T-cell (primary cell): ENCODE measurements at regions not wholly inside any gene's neighbourhood (a gene's known extent, or its start where the extent isn't known, plus 50 kb on each side); places are given as distances from the start of the nearest gene placed in this dataset.

Experiments
- ATAC-seq, 4 experiments: fragments of 200-7000 bp in 3 of 4; fragments of 150-1000 bp in 1 of 4; cut with Tn5 transposase; replicated peaks in 1 of 4; 1 replicate in 3 of 4; 2 replicates in 1 of 4; pipeline ENCODE4 v1.10.0; 2021; ENCODE audit warnings: moderate library complexity in 3 of 4, mild to moderate bottlenecking in 2 of 4, moderate number of reproducible peaks in 1 of 4
- CTCF ChIA-PET, 2 donors: fragments of 300-600 bp; sonication (Branson Sonifier 250); formaldehyde crosslinking; loops; one replicate each; lab custom pipeline; 2022; ENCODE audit warnings: antibody characterized with exemption in 2 of 2; lab: Charles Lee
- POLR2A ChIA-PET, 2 donors: fragments of 300-600 bp; sonication (Branson Sonifier 250); formaldehyde crosslinking; loops; one replicate each; lab custom pipeline; 2022; ENCODE audit warnings: antibody characterized with exemption in 2 of 2; lab: Charles Lee
- DNase-seq, 35 experiments: peaks; one replicate each; pipeline versions ENCODE4 v3.0.0 to v3.0.0-alpha.2; 2013 to 2023
- H3K27ac ChIP-seq: one replicate; pipeline ENCODE4 v1.5.1; 2013; ENCODE audit warnings: low read length
- H3K27me3 ChIP-seq, 2 experiments: replicated peaks in 1 of 2; 1 replicate in 1 of 2; 2 replicates in 1 of 2; pipeline versions ENCODE4 v1.6.1 to v1.7.0; 2013; ENCODE audit warnings: low read length in 1 of 2, mixed read lengths in 1 of 2; ENCODE audit not compliant: control insufficient read depth in 2 of 2, insufficient read depth in 2 of 2; ENCODE audit errors: extremely low read depth in 1 of 2
- H3K36me3 ChIP-seq, 2 donors: 1 replicate in 1 of 2; 2 replicates in 1 of 2; pipeline versions ENCODE4 v1.6.1 to v1.7.0; 2013; ENCODE audit warnings: low read length in 1 of 2; ENCODE audit not compliant: control insufficient read depth in 2 of 2, insufficient read depth in 1 of 2; ENCODE audit errors: extremely low read depth in 1 of 2
- H3K4me1 ChIP-seq, 2 experiments: 1 replicate in 1 of 2; 2 replicates in 1 of 2; pipeline versions ENCODE4 v1.6.1 to v1.7.0; 2013; ENCODE audit warnings: low read length in 2 of 2, mixed read lengths in 1 of 2; ENCODE audit not compliant: insufficient read depth in 2 of 2, control insufficient read depth in 1 of 2; ENCODE audit errors: extremely low read depth in 1 of 2
- H3K4me3 ChIP-seq, 2 donors: 1 replicate in 1 of 2; 2 replicates in 1 of 2; pipeline versions ENCODE4 v1.5.1 to v1.7.0; 2013; ENCODE audit warnings: mild to moderate bottlenecking in 2 of 2, low read length in 1 of 2, moderate library complexity in 1 of 2; ENCODE audit not compliant: control insufficient read depth in 1 of 2; ENCODE audit errors: extremely low read depth in 1 of 2
- H3K9me3 ChIP-seq: 2 replicates; pipeline ENCODE4 v1.7.0; 2013
- H3K27ac Mint-ChIP-seq, 2 donors: one replicate each; pipeline ENCODE4 v1.8.0; 2020 to 2021; ENCODE audit warnings: mild to moderate bottlenecking in 2 of 2, mixed read lengths in 2 of 2
- H3K27me3 Mint-ChIP-seq, 2 donors: one replicate each; pipeline ENCODE4 v1.8.0; 2021 to 2022; ENCODE audit warnings: mixed read lengths in 2 of 2
- H3K36me3 Mint-ChIP-seq: one replicate; pipeline ENCODE4 v1.8.0; 2021; ENCODE audit warnings: mixed read lengths
- H3K4me1 Mint-ChIP-seq, 3 donors: one replicate each; pipeline ENCODE4 v1.8.0; 2020 to 2022; ENCODE audit warnings: mixed read lengths in 3 of 3, mild to moderate bottlenecking in 1 of 3
- H3K4me3 Mint-ChIP-seq, 3 donors: one replicate each; pipeline ENCODE4 v1.8.0; 2020 to 2022; ENCODE audit warnings: mild to moderate bottlenecking in 3 of 3, mixed read lengths in 3 of 3, moderate library complexity in 3 of 3
- H3K9me3 Mint-ChIP-seq, 3 donors: one replicate each; pipeline ENCODE4 v1.8.0; 2020 to 2022; ENCODE audit warnings: mixed read lengths in 3 of 3
- WGBS: methylation state at CpG from one replicate; pipeline ENCODE4 v1.1.5; 2013; ENCODE audit warnings: missing lambda C conversion rate; ENCODE audit not compliant: insufficient coverage; 5-methylcytosine and 5-hydroxymethylcytosine counted together

- no peaks in the 10 kb centered on the region for H3K36me3 Mint-ChIP-seq
- ATAC-seq: no peak
- H3K4me1 ChIP-seq: no peaks in the 10 kb centered on the region
- no peaks in the 10 kb centered on the region for H3K27me3 ChIP-seq
- no peak overlapping the region for H3K4me3 Mint-ChIP-seq
- POLR2A ChIA-PET: no interaction called here
- no peak for DNase-seq
- no peaks in the 10 kb centered on the region for H3K9me3 ChIP-seq
- peaks cover 0 to 5% (median 2%) of the 10 kb centered on the region in 3 donors for H3K9me3 Mint-ChIP-seq
- 60% methylated on average over 1 of the region's 1 CpG for WGBS
- H3K27ac Mint-ChIP-seq: no peak overlapping the region
- CTCF ChIA-PET: no interaction called here
- H3K4me3 ChIP-seq: no peak overlapping the region
- no peaks in the 10 kb centered on the region for H3K27me3 Mint-ChIP-seq
- no peaks in the 10 kb centered on the region for H3K36me3 ChIP-seq
- no peaks in the 10 kb centered on the region for H3K4me1 Mint-ChIP-seq
- no peak overlapping the region for H3K27ac ChIP-seq
Measured at GRCh38 chr13:47420020-47420419, 523.2 kb upstream of the HTR2A start.

GRCh38 chr13:47418206-47418920 is 521.5 kb upstream of the HTR2A start:
- no peak overlapping the region for H3K4me3 ChIP-seq
- H3K27ac ChIP-seq: no peak overlapping the region
- ChIA-PET CTCF (no interaction called here), POLR2A (no interaction called here)
- Mint-ChIP-seq H3K4me1 (no peaks in the 10 kb centered on the region), H3K36me3 (no peaks in the 10 kb centered on the region), H3K27ac (no peak overlapping the region), H3K4me3 (no peak overlapping the region), H3K9me3 (peaks cover 0 to 5% (median 2%) of the 10 kb centered on the region in 3 donors), H3K27me3 (no peaks in the 10 kb centered on the region)
- no peaks in the 10 kb centered on the region for H3K9me3 ChIP-seq
- H3K36me3 ChIP-seq: no peaks in the 10 kb centered on the region
- no CpG with 5 or more reads among the region's 3 CpGs for WGBS
- no peak for DNase-seq
- no peaks in the 10 kb centered on the region for H3K4me1 ChIP-seq
- no peaks in the 10 kb centered on the region for H3K27me3 ChIP-seq
- ATAC-seq: no peak

GRCh38 chr13:47417485-47417884 is 520.6 kb upstream of the HTR2A start:
- no peaks in the 10 kb centered on the region for H3K27me3 ChIP-seq
- no peak overlapping the region for H3K27ac ChIP-seq
- Mint-ChIP-seq H3K27me3 (no peaks in the 10 kb centered on the region), H3K36me3 (no peaks in the 10 kb centered on the region), H3K27ac (no peak overlapping the region), H3K4me3 (no peak overlapping the region), H3K9me3 (peaks cover 0 to 5% (median 2%) of the 10 kb centered on the region in 3 donors), H3K4me1 (no peaks in the 10 kb centered on the region)
- WGBS: no CpG with 5 or more reads among the region's 2 CpGs
- DNase-seq (no peak), ATAC-seq (no peak)
- ChIA-PET POLR2A (no interaction called here), CTCF (no interaction called here)
- H3K4me1 ChIP-seq: no peaks in the 10 kb centered on the region
- H3K4me3 ChIP-seq: no peak overlapping the region
- H3K36me3 ChIP-seq: no peaks in the 10 kb centered on the region
- no peaks in the 10 kb centered on the region for H3K9me3 ChIP-seq

- Mint-ChIP-seq H3K36me3 (no peaks in the 10 kb centered on the region), H3K27ac (no peak overlapping the region)
- WGBS: 38% methylated on average over 2 of the region's 4 CpGs
Measured at GRCh38 chr13:47415048-47415447, 518.2 kb upstream of the HTR2A start.

GRCh38 chr13:47413526-47413925 is 516.7 kb upstream of the HTR2A start:
- Histone ChIP-seq H3K27ac (no peak overlapping the region), H3K27me3 (no peaks in the 10 kb centered on the region), H3K9me3 (no peaks in the 10 kb centered on the region), H3K4me1 (no peaks in the 10 kb centered on the region), H3K4me3 (no peak overlapping the region), H3K36me3 (no peaks in the 10 kb centered on the region)
- H3K27ac Mint-ChIP-seq: no peak overlapping the region
- no peaks in the 10 kb centered on the region for H3K4me1 Mint-ChIP-seq
- DNase-seq (no peak), ATAC-seq (no peak)
- H3K36me3 Mint-ChIP-seq: no peaks in the 10 kb centered on the region
- WGBS: no CpG with 5 or more reads among the region's 1 CpG
- peaks cover 0 to 4% (median 2%) of the 10 kb centered on the region in 3 donors for H3K9me3 Mint-ChIP-seq
- H3K4me3 Mint-ChIP-seq: no peak overlapping the region
- ChIA-PET POLR2A (interaction anchor here in 1 of 2 donors (0.7 kb wide), 1 partner anchor 7 kb away, joined by 3 read pairs; no protein-coding TSS in a partner anchor), CTCF (no interaction called here)
- peaks cover 0 to 3% of the 10 kb centered on the region in 2 donors for H3K27me3 Mint-ChIP-seq

More at GRCh38 chr13:47415048-47415447, 518.2 kb upstream of the HTR2A start:
- H3K9me3 ChIP-seq: no peaks in the 10 kb centered on the region
- DNase-seq: no peak
- no peak for ATAC-seq
- H3K27me3 ChIP-seq: no peaks in the 10 kb centered on the region
- ChIA-PET CTCF (no interaction called here), POLR2A (no interaction called here)
- H3K36me3 ChIP-seq: no peaks in the 10 kb centered on the region
- Mint-ChIP-seq H3K4me3 (no peak overlapping the region), H3K9me3 (peaks cover 0 to 5% (median 2%) of the 10 kb centered on the region in 3 donors), H3K27me3 (peaks cover 0 to 3% of the 10 kb centered on the region in 2 donors), H3K4me1 (no peaks in the 10 kb centered on the region)
- H3K27ac ChIP-seq: no peak overlapping the region
- H3K4me3 ChIP-seq: no peak overlapping the region
- H3K4me1 ChIP-seq: no peaks in the 10 kb centered on the region

- WGBS: 88% methylated on average over 3 of the region's 3 CpGs
- Mint-ChIP-seq H3K36me3 (no peaks in the 10 kb centered on the region), H3K9me3 (peaks cover 0 to 2% (median 0%) of the 10 kb centered on the region in 3 donors), H3K4me3 (no peak overlapping the region), H3K27me3 (peaks cover 0 to 3% of the 10 kb centered on the region in 2 donors), H3K4me1 (no peaks in the 10 kb centered on the region), H3K27ac (no peak overlapping the region)
- DNase-seq (no peak), ATAC-seq (no peak)
- CTCF ChIA-PET: interaction anchor here in 1 of 2 donors (0.6 kb wide), 1 partner anchor 413 kb away, joined by 3 read pairs; no protein-coding TSS in a partner anchor
- no peaks in the 10 kb centered on the region for H3K4me1 ChIP-seq
- no peak overlapping the region for H3K4me3 ChIP-seq
- H3K27me3 ChIP-seq: no peaks in the 10 kb centered on the region
- POLR2A ChIA-PET: interaction anchor here in 1 of 2 donors (0.7 kb wide), 1 partner anchor 8 kb away, joined by 3 read pairs; no protein-coding TSS in a partner anchor
- H3K9me3 ChIP-seq: no peaks in the 10 kb centered on the region
- no peaks in the 10 kb centered on the region for H3K36me3 ChIP-seq
- H3K27ac ChIP-seq: no peak overlapping the region
Measured at GRCh38 chr13:47413112-47413511, 516.3 kb upstream of the HTR2A start.
